Tibial nerve (tissue), 4 donors: ENCODE measurements at regions not wholly inside any gene's neighbourhood (a gene's known extent, or its start where the extent isn't known, plus 50 kb on each side); places are given as distances from the start of the nearest gene placed in this dataset.

ENCODE experiments used
- DNase-seq, 2 donors: peaks; one replicate each; pipeline ENCODE4 v3.0.0-alpha.2; 2019; ENCODE audit warnings: low spot score in 2 of 2
- H3K27ac ChIP-seq, 4 donors: fragments of 200-600 bp; sonication (generic) in 3 of 4; one replicate each; pipeline ENCODE4 v1.5.1; 2017 to 2019; ENCODE audit warnings: mild to moderate bottlenecking in 1 of 4
- H3K27me3 ChIP-seq, 2 donors: fragments of 200-600 bp; sonication (generic) in 1 of 2; one replicate each; pipeline versions ENCODE4 v1.5.1 to v1.6.0; 2017 to 2019
- H3K36me3 ChIP-seq, 3 donors: fragments of 200-600 bp; sonication (generic); one replicate each; pipeline ENCODE4 v1.5.1; 2018 to 2019
- H3K4me1 ChIP-seq, 4 donors: fragments of 200-600 bp; sonication (generic) in 3 of 4; one replicate each; pipeline ENCODE4 v1.5.1; 2017 to 2019
- H3K4me3 ChIP-seq, 4 donors: fragments of 200-600 bp; sonication (generic) in 3 of 4; one replicate each; pipeline ENCODE4 v1.5.1; 2017 to 2019; ENCODE audit warnings: mild to moderate bottlenecking in 1 of 4, moderate library complexity in 1 of 4
- H3K9me3 ChIP-seq, 4 donors: fragments of 200-600 bp; sonication (generic) in 3 of 4; one replicate each; pipeline ENCODE4 v1.5.1; 2017 to 2019
- CTCF ChIP-seq, 5 experiments: fragments of 200-600 bp in 3 of 5; fragments of 450-650 bp in 2 of 5; sonication (generic) in 3 of 5; IDR thresholded peaks; one replicate each; pipeline ENCODE4 v1.5.1; 2016 to 2019; ENCODE audit warnings: antibody characterized with exemption in 5 of 5, mild to moderate bottlenecking in 3 of 5, moderate library complexity in 2 of 5
- EP300 ChIP-seq, 2 donors: sonication (generic); formaldehyde crosslinking; IDR thresholded peaks; one replicate each; pipeline ENCODE4 v1.6.1; 2017; ENCODE audit warnings: antibody characterized with exemption in 2 of 2, mild to moderate bottlenecking in 1 of 2
- POLR2A ChIP-seq, 2 donors: fragments of 450-650 bp; IDR thresholded peaks; one replicate each; pipeline ENCODE4 v1.6.1; 2017; ENCODE audit warnings: antibody characterized with exemption in 2 of 2, mild to moderate bottlenecking in 2 of 2, moderate library complexity in 2 of 2
- WGBS, 2 donors: methylation state at CpG; one replicate each; pipeline ENCODE4 v1.1.5; 2018; 5-methylcytosine and 5-hydroxymethylcytosine counted together

GRCh38 chr21:21969211-21969610 is 971.0 kb downstream of the NCAM2 start:
- H3K4me3 ChIP-seq: no peak overlapping the region
- 60 to 66% methylated on average over 2 of the region's 2 CpGs for WGBS, 2 donors
- no peaks in the 10 kb centered on the region for H3K4me1 ChIP-seq
- no peak for TF ChIP-seq EP300 (IDR thresholded peaks at IDR 0.05)
- TF ChIP-seq POLR2A (IDR thresholded peaks at IDR 0.05): no peak
- no peak for TF ChIP-seq CTCF (IDR thresholded peaks at IDR 0.05)
- no peak for DNase-seq
- H3K27ac ChIP-seq: no peak overlapping the region
- H3K9me3 ChIP-seq: peaks cover 0 to 14% (median 0%) of the 10 kb centered on the region in 4 donors
- no peaks in the 10 kb centered on the region for H3K27me3 ChIP-seq
- no peaks in the 10 kb centered on the region for H3K36me3 ChIP-seq

- Histone ChIP-seq H3K9me3 (no peaks in the 10 kb centered on the region), H3K36me3 (no peaks in the 10 kb centered on the region), H3K4me3 (no peak overlapping the region), H3K27me3 (no peaks in the 10 kb centered on the region), H3K27ac (no peak overlapping the region), H3K4me1 (no peaks in the 10 kb centered on the region)
- DNase-seq: no peak
- TF ChIP-seq POLR2A (IDR thresholded peaks at IDR 0.05): no peak
- TF ChIP-seq EP300 (IDR thresholded peaks at IDR 0.05): no peak
- TF ChIP-seq CTCF (IDR thresholded peaks at IDR 0.05): no peak
- WGBS, 2 donors: 18 to 31% methylated on average over 4 of the region's 4 CpGs
These were observed 973.2 kb downstream of the NCAM2 start for GRCh38 chr21:21971384-21971783.

GRCh38 chr21:21973806-21974205 is 975.6 kb downstream of the NCAM2 start:
- no peak overlapping the region for H3K27ac ChIP-seq
- WGBS, 2 donors: 54 to 79% methylated on average over 5 of the region's 5 CpGs
- no peaks in the 10 kb centered on the region for H3K27me3 ChIP-seq
- DNase-seq: no peak
- H3K9me3 ChIP-seq: peaks cover 0 to 4% (median 0%) of the 10 kb centered on the region in 4 donors
- H3K4me3 ChIP-seq: no peak overlapping the region
- H3K4me1 ChIP-seq: no peaks in the 10 kb centered on the region
- TF ChIP-seq EP300 (IDR thresholded peaks at IDR 0.05): no peak
- no peak for TF ChIP-seq CTCF (IDR thresholded peaks at IDR 0.05)
- TF ChIP-seq POLR2A (IDR thresholded peaks at IDR 0.05): no peak
- H3K36me3 ChIP-seq: no peaks in the 10 kb centered on the region

GRCh38 chr21:21996891-21997290 is 998.7 kb downstream of the NCAM2 start:
- Histone ChIP-seq H3K27ac (no peak overlapping the region), H3K36me3 (no peaks in the 10 kb centered on the region), H3K4me3 (no peak overlapping the region), H3K27me3 (no peaks in the 10 kb centered on the region), H3K9me3 (peaks cover 0 to 16% (median 0%) of the 10 kb centered on the region in 4 donors), H3K4me1 (no peaks in the 10 kb centered on the region)
- 81 to 83% methylated on average over 3 of the region's 3 CpGs for WGBS, 2 donors
- TF ChIP-seq POLR2A (IDR thresholded peaks at IDR 0.05) (no peak), EP300 (IDR thresholded peaks at IDR 0.05) (no peak), CTCF (IDR thresholded peaks at IDR 0.05) (no peak)
- DNase-seq: no peak

- no peak for TF ChIP-seq EP300 (IDR thresholded peaks at IDR 0.05)
- no peak for TF ChIP-seq POLR2A (IDR thresholded peaks at IDR 0.05)
- TF ChIP-seq CTCF (IDR thresholded peaks at IDR 0.05): no peak
- H3K27ac ChIP-seq: no peak overlapping the region
- H3K36me3 ChIP-seq: no peaks in the 10 kb centered on the region
- DNase-seq: no peak
- no peak overlapping the region for H3K4me3 ChIP-seq
- no peaks in the 10 kb centered on the region for H3K27me3 ChIP-seq
- no peaks in the 10 kb centered on the region for H3K4me1 ChIP-seq
- H3K9me3 ChIP-seq: peaks cover 0 to 16% (median 0%) of the 10 kb centered on the region in 4 donors
These were observed 999.5 kb downstream of the NCAM2 start for GRCh38 chr21:21997390-21998333.
